Stomach smooth muscle (tissue), 2 donors: ENCODE measurements at regions not wholly inside any gene's neighbourhood (a gene's known extent, or its start where the extent isn't known, plus 50 kb on each side); places are given as distances from the start of the nearest gene placed in this dataset.
A peak's percentile ranks its signal among the peaks of the same experiment; 100 is the strongest.
"Not testable (repeated sequence)": the region's sequence is repeated elsewhere in the genome, so short reads cannot be mapped to it uniquely, and the experiment has no call there.

Experiments used
- H3K27ac ChIP-seq: one replicate; pipeline ENCODE4 v1.7.0; 2013; ENCODE audit warnings: mild to moderate bottlenecking, low read length, inconsistent platforms
- H3K27me3 ChIP-seq, 2 donors: one replicate each; pipeline ENCODE4 v1.7.0; 2013; ENCODE audit warnings: low read length in 2 of 2; ENCODE audit not compliant: insufficient read depth in 2 of 2, control insufficient read depth in 1 of 2
- H3K36me3 ChIP-seq, 2 donors: one replicate each; pipeline ENCODE4 v1.7.0; 2013; ENCODE audit warnings: low read length in 2 of 2; ENCODE audit not compliant: control insufficient read depth in 2 of 2, insufficient read depth in 2 of 2
- H3K4me1 ChIP-seq: one replicate; pipeline ENCODE4 v1.7.0; 2013; ENCODE audit warnings: low read length; ENCODE audit not compliant: control insufficient read depth, insufficient read depth
- H3K4me3 ChIP-seq, 2 donors: one replicate each; pipeline ENCODE4 v1.7.0; 2013; ENCODE audit warnings: low read length in 2 of 2
- H3K9ac ChIP-seq, 2 donors: one replicate each; pipeline ENCODE4 v1.7.0; 2013; ENCODE audit warnings: low read length in 2 of 2, mild to moderate bottlenecking in 1 of 2
- H3K9me3 ChIP-seq, 2 donors: one replicate each; pipeline ENCODE4 v1.7.0; 2013; ENCODE audit warnings: low read length in 2 of 2; ENCODE audit not compliant: control insufficient read depth in 2 of 2
- donor health status: healthy.
- donor health status: Pancreatic carcinoma.

- H3K36me3 ChIP-seq, result no peaks in the 10 kb centered on the region
- H3K4me1 ChIP-seq, result no peaks in the 10 kb centered on the region
- H3K9ac ChIP-seq, result no peak overlapping the region
- no peak overlapping the region for H3K27ac ChIP-seq
- no peaks in the 10 kb centered on the region for H3K9me3 ChIP-seq
- no peaks in the 10 kb centered on the region for H3K27me3 ChIP-seq
- H3K4me3 ChIP-seq, result no peak overlapping the region
Observed at GRCh38 chrX:127782904-127783303, 269.3 kb downstream of the ACTRT1 start.

DNA sequence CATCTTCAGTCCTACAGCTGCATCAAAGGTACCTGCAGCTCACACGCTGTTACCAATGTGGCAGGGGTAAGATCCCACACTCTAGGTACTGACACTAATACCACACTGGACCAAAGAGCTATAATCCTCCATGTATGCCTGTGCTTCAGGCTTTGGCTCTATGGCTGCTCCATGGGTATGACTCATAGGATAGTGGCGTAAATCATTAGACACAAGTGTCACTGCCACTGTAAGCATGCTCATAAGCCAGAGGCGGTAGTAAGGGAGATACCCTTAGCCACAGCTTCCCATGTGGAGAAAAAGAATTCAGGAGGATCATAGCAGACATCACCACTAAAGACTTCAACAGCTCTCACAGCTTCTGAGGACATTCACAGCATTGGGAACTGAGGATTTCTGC, 287.5 kb downstream of the ACTRT1 start:
- H3K27ac ChIP-seq, result no peak overlapping the region
- no peaks in the 10 kb centered on the region for H3K4me1 ChIP-seq
- no peaks in the 10 kb centered on the region for H3K9me3 ChIP-seq
- H3K9ac ChIP-seq, result no peak overlapping the region
- H3K27me3 ChIP-seq, result no peaks in the 10 kb centered on the region
- no peak overlapping the region for H3K4me3 ChIP-seq
- no peaks in the 10 kb centered on the region for H3K36me3 ChIP-seq

GRCh38 chrX:127762663-127763062, 289.5 kb downstream of the ACTRT1 start:
- Histone ChIP-seq H3K27me3 (no peaks in the 10 kb centered on the region), H3K27ac (no peak overlapping the region), H3K4me3 (no peak overlapping the region), H3K4me1 (no peaks in the 10 kb centered on the region), H3K36me3 (no peaks in the 10 kb centered on the region), H3K9ac (no peak overlapping the region), H3K9me3 (no peaks in the 10 kb centered on the region)

GRCh38 chrX:127732709-127733108, 319.5 kb downstream of the ACTRT1 start:
- no peaks in the 10 kb centered on the region for H3K27me3 ChIP-seq
- no peak overlapping the region for H3K4me3 ChIP-seq
- no peak overlapping the region for H3K27ac ChIP-seq
- H3K36me3 ChIP-seq, result no peaks in the 10 kb centered on the region
- no peak overlapping the region for H3K9ac ChIP-seq
- H3K9me3 ChIP-seq, result no peaks in the 10 kb centered on the region
- no peaks in the 10 kb centered on the region for H3K4me1 ChIP-seq

DNA sequence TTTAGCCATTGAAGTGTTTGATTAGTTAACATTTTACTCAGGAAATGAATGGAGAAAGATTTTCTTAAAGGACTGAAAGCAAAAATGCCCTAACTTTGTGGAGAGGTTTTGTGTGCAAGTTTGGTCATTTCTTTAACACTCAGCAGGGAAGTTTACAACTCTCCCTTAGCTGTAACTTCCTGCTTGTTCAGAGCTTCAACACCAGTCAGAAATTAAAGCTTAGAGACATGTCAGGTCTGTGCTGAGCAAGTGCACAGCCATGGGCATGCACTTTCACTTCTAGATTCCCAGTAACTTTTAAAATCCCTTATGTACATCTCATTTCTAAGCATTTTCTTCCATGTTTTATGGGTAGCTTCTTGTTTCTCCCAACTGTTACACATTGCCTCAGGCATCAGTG, 326.0 kb downstream of the ACTRT1 start:
- H3K9me3 ChIP-seq, result no peaks in the 10 kb centered on the region
- H3K4me3 ChIP-seq, result no peak overlapping the region
- H3K27ac ChIP-seq, result no peak overlapping the region
- H3K9ac ChIP-seq, result no peak overlapping the region
- H3K27me3 ChIP-seq, result no peaks in the 10 kb centered on the region
- no peaks in the 10 kb centered on the region for H3K36me3 ChIP-seq
- no peaks in the 10 kb centered on the region for H3K4me1 ChIP-seq

GRCh38 chrX:127708155-127708554, 344.0 kb downstream of the ACTRT1 start:
- no peak overlapping the region for H3K9ac ChIP-seq
- H3K4me3 ChIP-seq, result no peak overlapping the region
- no peaks in the 10 kb centered on the region for H3K36me3 ChIP-seq
- H3K4me1 ChIP-seq, result no peaks in the 10 kb centered on the region
- no peaks in the 10 kb centered on the region for H3K9me3 ChIP-seq
- H3K27ac ChIP-seq, result no peak overlapping the region
- H3K27me3 ChIP-seq, result no peaks in the 10 kb centered on the region

DNA sequence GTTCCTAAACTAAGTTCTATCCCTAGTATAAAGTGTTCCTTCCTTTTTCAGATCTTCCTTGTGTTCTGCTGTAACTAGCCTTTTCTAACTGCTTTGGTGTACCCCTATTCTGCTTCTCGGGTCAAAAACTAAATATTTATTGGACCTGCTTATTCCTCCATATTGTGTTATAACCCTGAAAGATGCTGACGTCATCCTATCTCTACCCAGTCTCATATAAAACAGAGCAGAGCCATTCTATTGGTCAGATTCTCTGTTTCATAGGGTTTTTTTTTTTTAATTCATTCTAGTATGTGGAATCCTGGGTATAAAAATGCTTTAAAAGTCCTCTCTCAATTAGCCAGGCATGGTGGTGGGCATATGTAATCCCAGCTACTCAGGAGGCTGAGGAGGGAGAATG, 349.7 kb downstream of the ACTRT1 start:
- H3K9ac ChIP-seq, result no peak overlapping the region
- no peaks in the 10 kb centered on the region for H3K4me1 ChIP-seq
- H3K4me3 ChIP-seq, result no peak overlapping the region
- H3K36me3 ChIP-seq, result no peaks in the 10 kb centered on the region
- H3K27me3 ChIP-seq, result no peaks in the 10 kb centered on the region
- no peaks in the 10 kb centered on the region for H3K9me3 ChIP-seq
- no peak overlapping the region for H3K27ac ChIP-seq

GRCh38 chrX:127662942-127663341, 389.3 kb downstream of the ACTRT1 start:
- not testable (repeated sequence) for H3K4me3 ChIP-seq

GRCh38 chrX:127649011-127649410, 403.2 kb downstream of the ACTRT1 start:
- Histone ChIP-seq H3K27ac (no peak overlapping the region), H3K9me3 (no peaks in the 10 kb centered on the region), H3K4me1 (no peaks in the 10 kb centered on the region), H3K9ac (no peak overlapping the region), H3K36me3 (no peaks in the 10 kb centered on the region), H3K27me3 (no peaks in the 10 kb centered on the region), H3K4me3 (no peak overlapping the region)

More at GRCh38 chrX:127662942-127663341, 389.3 kb downstream of the ACTRT1 start:
- H3K9me3 ChIP-seq, H3K4me1 ChIP-seq, H3K27me3 ChIP-seq, H3K27ac ChIP-seq, H3K9ac ChIP-seq, H3K36me3 ChIP-seq: not testable (repeated sequence)

GRCh38 chrX:127621780-127622179, 430.4 kb downstream of the ACTRT1 start:
- H3K9ac ChIP-seq, result no peak overlapping the region
- no peaks in the 10 kb centered on the region for H3K4me1 ChIP-seq
- H3K27ac ChIP-seq, result no peak overlapping the region
- H3K36me3 ChIP-seq, result no peaks in the 10 kb centered on the region
- no peaks in the 10 kb centered on the region for H3K27me3 ChIP-seq
- no peak overlapping the region for H3K4me3 ChIP-seq
- H3K9me3 ChIP-seq, result no peaks in the 10 kb centered on the region

DNA sequence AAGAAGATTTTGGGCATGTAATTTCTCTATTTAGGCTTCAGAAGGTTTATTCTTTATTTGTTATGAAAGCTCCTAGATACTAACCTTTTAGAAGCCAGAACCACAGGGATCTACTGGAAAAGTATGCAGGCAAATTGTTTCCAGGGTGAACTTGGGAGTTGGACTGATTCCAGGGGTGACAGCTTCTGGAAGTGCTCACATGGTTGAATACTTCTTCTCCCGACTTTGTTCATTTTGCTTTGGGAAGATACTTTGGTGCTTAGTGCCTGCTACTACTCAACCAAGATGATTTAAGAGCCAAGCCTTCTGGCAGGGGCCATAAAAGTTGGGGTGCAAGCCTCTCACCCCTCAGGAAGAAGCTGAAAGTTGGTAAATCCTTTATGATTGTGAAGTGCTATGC, 445.6 kb downstream of the ACTRT1 start:
- Histone ChIP-seq H3K27me3 (no peaks in the 10 kb centered on the region), H3K4me1 (no peaks in the 10 kb centered on the region), H3K9ac (no peak overlapping the region), H3K27ac (peak overlapping the region; percentile 37), H3K4me3 (no peak overlapping the region), H3K9me3 (no peaks in the 10 kb centered on the region), H3K36me3 (no peaks in the 10 kb centered on the region)

GRCh38 chrX:127596882-127597281, 455.3 kb downstream of the ACTRT1 start:
- Histone ChIP-seq H3K4me1 (no peaks in the 10 kb centered on the region), H3K9ac (no peak overlapping the region), H3K9me3 (no peaks in the 10 kb centered on the region), H3K36me3 (no peaks in the 10 kb centered on the region), H3K4me3 (no peak overlapping the region), H3K27ac (no peak overlapping the region), H3K27me3 (no peaks in the 10 kb centered on the region)
